AG04449 (cell line): ENCODE measurements at regions not wholly inside any gene's neighbourhood (a gene's known extent, or its start where the extent isn't known, plus 50 kb on each side); places are given as distances from the start of the nearest gene placed in this dataset.
"Not testable (repeated sequence)": the region's sequence is repeated elsewhere in the genome, so short reads cannot be mapped to it uniquely, and the experiment has no call there.

Experiments
- CTCF ChIA-PET: fragments of 350-600 bp; formaldehyde crosslinking; extraction: SDS; loops from one replicate; lab custom pipeline; 2021; ENCODE audit warnings: antibody characterized with exemption; lab: Yijun Ruan, JAX
- POLR2A ChIA-PET: fragments of 400-600, 350-600 bp; formaldehyde crosslinking; extraction: SDS; loops from one replicate; lab custom pipeline; 2020; ENCODE audit warnings: antibody characterized with exemption, inconsistent platforms; lab: Yijun Ruan, JAX
- DNase-seq: peaks from one replicate; pipeline ENCODE4 v3.0.0-alpha.2; 2010; ENCODE audit warnings: low read depth, low spot score
- H3K4me3 ChIP-seq: 2 replicates; pipeline ENCODE4 v1.5.1; 2011; ENCODE audit warnings: low read depth, mild to moderate bottlenecking, control low read depth, low read length
- CTCF ChIP-seq: IDR thresholded peaks from one replicate; pipeline ENCODE4 v1.5.1; 2011; ENCODE audit warnings: mild to moderate bottlenecking, moderate library complexity, low read length, control low read depth, inconsistent platforms; ENCODE audit not compliant: insufficient read depth; ENCODE audit errors: missing control alignments

GRCh38 chr20:29427201-29428060, 1830.0 kb upstream of the DEFB115 start:
- TF ChIP-seq CTCF, result no peak
- ChIA-PET CTCF (no interaction called here), POLR2A (no interaction called here)
- no peak overlapping the region for H3K4me3 ChIP-seq
- DNase-seq, result no peak

GRCh38 chr20:29430531-29430930, 1826.9 kb upstream of the DEFB115 start:
- CTCF ChIA-PET, result no interaction called here
- POLR2A ChIA-PET, result no interaction called here
- no peak overlapping the region for H3K4me3 ChIP-seq
- TF ChIP-seq CTCF, result no peak
- DNase-seq, result no peak

GRCh38 chr20:29440721-29441120, 1816.7 kb upstream of the DEFB115 start:
- POLR2A ChIA-PET, DNase-seq, H3K4me3 ChIP-seq, CTCF ChIA-PET: not testable (repeated sequence)

GRCh38 chr20:29443206-29443781, 1814.2 kb upstream of the DEFB115 start:
- CTCF ChIA-PET, H3K4me3 ChIP-seq, POLR2A ChIA-PET: not testable (repeated sequence)
- peak; percentile 17 for DNase-seq
- peak; percentile 17 for TF ChIP-seq CTCF

- no peak for TF ChIP-seq CTCF
- no peak for DNase-seq
- POLR2A ChIA-PET, result no interaction called here
- CTCF ChIA-PET, result interaction anchor here (0.9 kb wide), 1 partner anchor 1998 kb away, joined by 3 read pairs; no protein-coding TSS in a partner anchor
- H3K4me3 ChIP-seq, result no peak overlapping the region
Measured at GRCh38 chr20:29443819-29444218, 1813.6 kb upstream of the DEFB115 start.

- POLR2A ChIA-PET, CTCF ChIA-PET: not testable (repeated sequence)
- peak overlapping the region; percentile 36 for H3K4me3 ChIP-seq
- DNase-seq, result peak; percentile 12
Measured at GRCh38 chr20:29445050-29445907, 1812.2 kb upstream of the DEFB115 start.

- H3K4me3 ChIP-seq, POLR2A ChIA-PET, DNase-seq, CTCF ChIA-PET: not testable (repeated sequence)
Measured at GRCh38 chr20:29447517-29448484, 1809.7 kb upstream of the DEFB115 start.
